ENCODE measurements at regions not wholly inside any gene's neighbourhood (a gene's known extent, or its start where the extent isn't known, plus 50 kb on each side); places are given as distances from the start of the nearest gene placed in this dataset.

- no peak overlapping the region for H3K4me3 ChIP-seq
- intact Hi-C loops (cut with DNase I; ENCODE audit: low total_unique reads) (no loop called here), in situ Hi-C loops (cut with MboI; ENCODE audit: low sequenced_read_pairs in 4 of 4) (no loop called here)
- DNase-seq (no peak), ATAC-seq (no peak)
- H3K27ac ChIP-seq = no peak overlapping the region
- H3K9me3 ChIP-seq = no peaks in the 10 kb centered on the region
- TF ChIP-seq CTCF (IDR thresholded peaks at IDR 0.05 in 4 of 5, conservative IDR thresholded peaks at IDR 0.05 in 1 of 5) (no peak), POLR2A (IDR thresholded peaks at IDR 0.05) (no peak)
- H3K36me3 ChIP-seq = no peaks in the 10 kb centered on the region
- H3K4me1 ChIP-seq = no peaks in the 10 kb centered on the region
- no peaks in the 10 kb centered on the region for H3K27me3 ChIP-seq
Observed at GRCh38 chr7:124662937-124663336, 102.7 kb downstream of the GPR37 start.

GRCh38 chr7:124662372-124662771, 103.2 kb downstream of the GPR37 start:
- intact Hi-C loops (cut with DNase I; ENCODE audit: low total_unique reads) (no loop called here), in situ Hi-C loops (cut with MboI; ENCODE audit: low sequenced_read_pairs in 4 of 4) (no loop called here)
- Histone ChIP-seq H3K4me1 (no peaks in the 10 kb centered on the region), H3K4me3 (no peak overlapping the region), H3K27ac (no peak overlapping the region), H3K9me3 (no peaks in the 10 kb centered on the region), H3K36me3 (no peaks in the 10 kb centered on the region), H3K27me3 (no peaks in the 10 kb centered on the region)
- TF ChIP-seq CTCF (IDR thresholded peaks at IDR 0.05 in 4 of 5, conservative IDR thresholded peaks at IDR 0.05 in 1 of 5) = no peak
- no peak for TF ChIP-seq POLR2A (IDR thresholded peaks at IDR 0.05)
- DNase-seq (no peak), ATAC-seq (no peak)

DNA sequence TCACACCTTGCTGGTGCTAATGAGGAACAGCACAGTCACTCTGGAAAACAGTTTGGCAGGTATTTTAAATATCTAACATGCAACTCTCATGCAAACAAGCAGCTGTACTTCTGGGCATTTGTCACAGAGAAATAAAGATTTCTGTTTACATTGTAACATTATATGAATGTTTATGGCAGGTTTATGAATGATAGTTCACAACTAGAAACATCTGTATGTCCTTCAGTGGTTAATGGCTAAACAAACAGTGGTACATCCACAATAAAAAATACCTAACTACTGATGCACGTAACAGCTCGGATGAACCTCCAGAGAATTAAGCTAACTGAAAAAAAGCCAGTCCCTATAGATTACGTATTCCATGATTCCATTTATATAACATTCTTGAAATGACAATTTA, 109.6 kb downstream of the GPR37 start:
- ATAC-seq (no peak), DNase-seq (no peak)
- in situ Hi-C loops (cut with MboI; ENCODE audit: low sequenced_read_pairs in 4 of 4) = no loop called here
- Histone ChIP-seq H3K36me3 (no peaks in the 10 kb centered on the region), H3K27ac (no peak overlapping the region), H3K27me3 (no peaks in the 10 kb centered on the region), H3K9me3 (no peaks in the 10 kb centered on the region), H3K4me3 (no peak overlapping the region), H3K4me1 (no peaks in the 10 kb centered on the region)
- intact Hi-C loops (cut with DNase I; ENCODE audit: low total_unique reads) = no loop called here
- TF ChIP-seq CTCF (IDR thresholded peaks at IDR 0.05 in 4 of 5, conservative IDR thresholded peaks at IDR 0.05 in 1 of 5) (no peak), POLR2A (IDR thresholded peaks at IDR 0.05) (no peak)

DNA sequence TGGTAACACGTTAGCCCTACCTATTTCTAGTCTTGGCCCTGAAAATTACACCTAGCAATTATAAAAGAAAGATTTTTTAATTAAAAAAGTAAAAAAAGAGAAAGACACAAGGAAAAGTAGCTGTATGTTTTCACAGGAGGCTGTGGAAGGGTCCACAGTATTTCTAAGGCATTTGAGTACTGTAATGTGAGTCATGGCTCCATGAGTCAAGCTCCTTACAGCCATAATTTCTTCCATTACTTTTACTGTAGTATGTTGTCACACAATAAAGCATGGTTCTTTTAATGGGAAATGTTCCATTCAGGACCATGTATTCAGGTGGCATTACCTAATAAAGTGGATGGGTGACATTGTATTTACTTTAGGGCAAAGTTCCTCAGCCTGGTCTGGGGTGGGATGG, 113.4 kb downstream of the GPR37 start:
- Histone ChIP-seq H3K4me1 (no peaks in the 10 kb centered on the region), H3K27me3 (no peaks in the 10 kb centered on the region), H3K4me3 (no peak overlapping the region), H3K9me3 (no peaks in the 10 kb centered on the region), H3K27ac (no peak overlapping the region), H3K36me3 (no peaks in the 10 kb centered on the region)
- in situ Hi-C loops (cut with MboI; ENCODE audit: low sequenced_read_pairs in 4 of 4) = no loop called here
- intact Hi-C loops (cut with DNase I; ENCODE audit: low total_unique reads) = no loop called here
- TF ChIP-seq CTCF (IDR thresholded peaks at IDR 0.05 in 4 of 5, conservative IDR thresholded peaks at IDR 0.05 in 1 of 5) = no peak
- no peak for TF ChIP-seq POLR2A (IDR thresholded peaks at IDR 0.05)
- ATAC-seq (no peak), DNase-seq (no peak)

DNA sequence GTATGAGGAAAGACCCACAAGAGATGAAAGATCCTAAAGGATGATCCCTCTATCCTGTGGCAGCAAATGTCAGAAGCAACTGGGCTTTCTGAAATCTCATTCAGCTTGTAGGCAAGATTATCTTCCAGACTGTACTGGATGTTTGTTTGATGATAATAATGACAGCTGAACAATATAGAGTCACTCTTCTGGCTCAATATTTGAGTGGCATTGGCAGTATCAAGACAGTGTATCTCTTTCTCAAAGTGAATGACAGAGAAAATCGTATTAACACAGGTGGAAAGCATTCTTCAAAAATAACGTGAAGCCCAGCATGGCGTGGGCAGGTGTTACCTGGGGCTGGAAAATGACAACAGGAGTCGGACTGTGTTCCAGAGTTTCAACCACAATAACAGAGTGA, 114.5 kb downstream of the GPR37 start:
- intact Hi-C loops (cut with DNase I; ENCODE audit: low total_unique reads) = no loop called here
- H3K4me1 ChIP-seq = no peaks in the 10 kb centered on the region
- no peak overlapping the region for H3K4me3 ChIP-seq
- TF ChIP-seq CTCF (IDR thresholded peaks at IDR 0.05 in 4 of 5, conservative IDR thresholded peaks at IDR 0.05 in 1 of 5) = no peak
- TF ChIP-seq POLR2A (IDR thresholded peaks at IDR 0.05) = no peak
- in situ Hi-C loops (cut with MboI; ENCODE audit: low sequenced_read_pairs in 4 of 4) = no loop called here
- no peaks in the 10 kb centered on the region for H3K36me3 ChIP-seq
- H3K27me3 ChIP-seq = no peaks in the 10 kb centered on the region
- DNase-seq (no peak), ATAC-seq (no peak)
- no peak overlapping the region for H3K27ac ChIP-seq
- no peaks in the 10 kb centered on the region for H3K9me3 ChIP-seq
